ENCODE measurements at regions not wholly inside any gene's neighbourhood (a gene's known extent, or its start where the extent isn't known, plus 50 kb on each side); places are given as distances from the start of the nearest gene placed in this dataset.

DNA sequence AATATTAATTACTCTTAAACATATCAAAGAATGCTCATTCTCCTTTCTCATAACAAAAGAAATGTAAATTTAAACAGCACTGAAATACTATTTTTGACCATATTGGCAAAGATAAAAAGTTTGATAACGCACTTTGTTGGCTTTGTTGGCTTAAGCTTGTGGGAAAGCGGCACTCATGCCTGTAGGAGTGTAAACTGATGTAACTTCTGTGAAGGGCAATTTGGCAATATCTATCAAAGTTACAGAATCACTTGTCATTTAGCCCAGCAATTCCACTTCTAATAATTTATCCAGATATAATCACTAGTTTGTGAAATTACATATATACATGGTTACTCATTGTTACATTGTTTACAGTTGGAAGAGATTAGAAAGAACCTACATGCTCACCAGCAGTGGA lies 96.3 kb upstream of the FOXN2 start:
- Mint-ChIP-seq H3K27ac (ENCODE audit: unreplicated experiment) (no peak overlapping the region), H3K4me1 (ENCODE audit: low read depth) (no peaks in the 10 kb centered on the region), H3K27me3 (ENCODE audit: low read depth) (no peaks in the 10 kb centered on the region), H3K4me3 (ENCODE audit: unreplicated experiment) (no peak overlapping the region), H3K36me3 (ENCODE audit: low read depth) (no peaks in the 10 kb centered on the region), H3K9me3 (ENCODE audit: low read depth) (no peaks in the 10 kb centered on the region)
- TF ChIP-seq, protein P1, sequence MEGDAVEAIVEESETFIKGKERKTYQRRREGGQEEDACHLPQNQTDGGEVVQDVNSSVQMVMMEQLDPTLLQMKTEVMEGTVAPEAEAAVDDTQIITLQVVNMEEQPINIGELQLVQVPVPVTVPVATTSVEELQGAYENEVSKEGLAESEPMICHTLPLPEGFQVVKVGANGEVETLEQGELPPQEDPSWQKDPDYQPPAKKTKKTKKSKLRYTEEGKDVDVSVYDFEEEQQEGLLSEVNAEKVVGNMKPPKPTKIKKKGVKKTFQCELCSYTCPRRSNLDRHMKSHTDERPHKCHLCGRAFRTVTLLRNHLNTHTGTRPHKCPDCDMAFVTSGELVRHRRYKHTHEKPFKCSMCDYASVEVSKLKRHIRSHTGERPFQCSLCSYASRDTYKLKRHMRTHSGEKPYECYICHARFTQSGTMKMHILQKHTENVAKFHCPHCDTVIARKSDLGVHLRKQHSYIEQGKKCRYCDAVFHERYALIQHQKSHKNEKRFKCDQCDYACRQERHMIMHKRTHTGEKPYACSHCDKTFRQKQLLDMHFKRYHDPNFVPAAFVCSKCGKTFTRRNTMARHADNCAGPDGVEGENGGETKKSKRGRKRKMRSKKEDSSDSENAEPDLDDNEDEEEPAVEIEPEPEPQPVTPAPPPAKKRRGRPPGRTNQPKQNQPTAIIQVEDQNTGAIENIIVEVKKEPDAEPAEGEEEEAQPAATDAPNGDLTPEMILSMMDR (IDR thresholded peaks at IDR 0.05): no peak
- no peak for DNase-seq (ENCODE audit: low spot score)

DNA sequence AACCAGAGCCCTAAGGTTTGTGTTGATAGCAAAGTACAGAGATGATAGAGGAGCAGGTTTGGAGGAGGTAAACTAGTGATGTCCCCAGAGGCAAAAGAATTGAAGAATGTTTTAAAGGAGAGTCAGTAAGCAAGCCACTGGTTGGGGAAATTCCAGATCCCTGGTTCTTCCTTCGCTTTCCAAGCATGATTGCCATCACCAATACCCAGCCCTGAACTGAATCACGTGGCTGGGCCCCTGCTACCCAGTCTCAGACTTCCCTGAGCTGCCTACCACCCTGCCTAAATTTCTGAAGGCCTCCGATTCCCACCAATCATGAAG lies 95.3 kb upstream of the FOXN2 start:
- Mint-ChIP-seq H3K4me3 (ENCODE audit: unreplicated experiment) (no peak overlapping the region), H3K27me3 (ENCODE audit: low read depth) (peaks cover 5% of the 10 kb centered on the region), H3K36me3 (ENCODE audit: low read depth) (no peaks in the 10 kb centered on the region), H3K9me3 (ENCODE audit: low read depth) (no peaks in the 10 kb centered on the region), H3K27ac (ENCODE audit: unreplicated experiment) (no peak overlapping the region), H3K4me1 (ENCODE audit: low read depth) (no peaks in the 10 kb centered on the region)
- DNase-seq (ENCODE audit: low spot score): no peak
- TF ChIP-seq, protein P1 (IDR thresholded peaks at IDR 0.05): no peak

DNA sequence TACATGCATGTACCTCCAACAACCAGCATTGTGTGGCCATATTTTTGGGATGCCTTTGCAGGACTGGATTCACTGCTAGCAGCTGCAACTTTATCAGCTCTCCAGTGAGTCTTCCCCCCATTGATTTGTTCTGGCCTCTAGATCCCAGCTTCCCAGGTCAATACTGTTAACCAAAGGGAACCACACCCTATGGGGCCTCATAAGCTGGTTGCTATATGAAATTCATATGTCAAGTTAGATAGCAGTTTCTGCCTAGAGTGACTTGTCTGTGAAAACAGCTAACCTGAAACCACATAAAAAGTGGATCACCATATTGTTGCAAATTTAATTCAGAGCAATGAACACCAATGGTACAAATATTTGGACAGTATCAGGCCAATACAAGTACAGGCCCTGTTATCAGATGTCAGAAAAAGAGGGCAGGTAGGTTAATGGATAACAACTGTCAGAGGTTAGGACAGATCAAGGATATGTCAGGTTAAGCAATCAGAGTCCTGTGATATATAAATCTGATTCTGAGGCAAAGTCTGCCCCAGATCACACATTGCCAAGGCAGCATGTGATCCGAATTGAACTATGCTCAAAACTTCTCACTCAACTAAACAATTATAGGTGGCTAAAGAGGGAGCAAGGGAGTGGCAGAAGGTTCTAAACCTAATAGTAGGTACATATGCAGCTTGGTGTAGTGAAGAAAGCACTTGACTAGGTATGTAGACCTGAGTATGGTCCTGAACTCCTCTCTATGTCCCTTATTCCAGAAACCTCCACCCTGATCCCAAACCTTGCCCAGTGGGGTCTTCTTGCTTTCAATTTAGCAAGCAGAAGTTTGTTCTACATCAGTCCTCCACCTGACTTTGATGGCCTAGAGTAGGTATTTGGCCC lies 94.7 kb upstream of the FOXN2 start:
- no peak overlapping the region for H3K4me3 Mint-ChIP-seq (ENCODE audit: unreplicated experiment)
- TF ChIP-seq, protein P1 (IDR thresholded peaks at IDR 0.05): no peak

DNA sequence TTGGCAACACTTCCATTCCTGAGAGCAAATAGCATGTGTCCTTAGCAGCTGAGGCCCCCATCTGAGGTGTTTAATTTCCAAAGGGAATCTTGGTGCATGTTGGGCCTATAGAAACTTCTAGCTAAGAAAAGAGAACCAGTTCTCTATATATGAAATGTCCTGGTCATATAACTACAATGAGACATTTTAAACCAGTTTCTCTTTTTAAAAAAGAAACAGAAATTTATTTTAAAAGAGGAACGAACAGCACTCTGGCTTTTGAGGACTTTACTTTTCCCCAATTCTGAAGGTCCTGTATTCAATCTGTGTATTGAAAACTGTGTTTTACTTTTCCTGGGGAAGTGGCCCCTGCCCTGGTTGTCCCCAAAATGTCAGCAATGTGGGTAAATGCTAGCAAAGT lies 94.0 kb upstream of the FOXN2 start:
- Mint-ChIP-seq H3K36me3 (ENCODE audit: low read depth) (no peaks in the 10 kb centered on the region), H3K9me3 (ENCODE audit: low read depth) (no peaks in the 10 kb centered on the region), H3K4me3 (ENCODE audit: unreplicated experiment) (no peak overlapping the region), H3K27me3 (ENCODE audit: low read depth) (peaks cover 5% of the 10 kb centered on the region), H3K4me1 (ENCODE audit: low read depth) (no peaks in the 10 kb centered on the region), H3K27ac (ENCODE audit: unreplicated experiment) (no peak overlapping the region)
- DNase-seq (ENCODE audit: low spot score): no peak
- TF ChIP-seq, protein P1 (IDR thresholded peaks at IDR 0.05): no peak

More for the DNA sequence above, 94.7 kb upstream of the FOXN2 start:
- H3K36me3 Mint-ChIP-seq (ENCODE audit: low read depth): no peaks in the 10 kb centered on the region
- H3K9me3 Mint-ChIP-seq (ENCODE audit: low read depth): no peaks in the 10 kb centered on the region
- no peak overlapping the region for H3K27ac Mint-ChIP-seq (ENCODE audit: unreplicated experiment)
- H3K4me1 Mint-ChIP-seq (ENCODE audit: low read depth): no peaks in the 10 kb centered on the region
- H3K27me3 Mint-ChIP-seq (ENCODE audit: low read depth): peaks cover 5% of the 10 kb centered on the region
- DNase-seq (ENCODE audit: low spot score): no peak

DNA sequence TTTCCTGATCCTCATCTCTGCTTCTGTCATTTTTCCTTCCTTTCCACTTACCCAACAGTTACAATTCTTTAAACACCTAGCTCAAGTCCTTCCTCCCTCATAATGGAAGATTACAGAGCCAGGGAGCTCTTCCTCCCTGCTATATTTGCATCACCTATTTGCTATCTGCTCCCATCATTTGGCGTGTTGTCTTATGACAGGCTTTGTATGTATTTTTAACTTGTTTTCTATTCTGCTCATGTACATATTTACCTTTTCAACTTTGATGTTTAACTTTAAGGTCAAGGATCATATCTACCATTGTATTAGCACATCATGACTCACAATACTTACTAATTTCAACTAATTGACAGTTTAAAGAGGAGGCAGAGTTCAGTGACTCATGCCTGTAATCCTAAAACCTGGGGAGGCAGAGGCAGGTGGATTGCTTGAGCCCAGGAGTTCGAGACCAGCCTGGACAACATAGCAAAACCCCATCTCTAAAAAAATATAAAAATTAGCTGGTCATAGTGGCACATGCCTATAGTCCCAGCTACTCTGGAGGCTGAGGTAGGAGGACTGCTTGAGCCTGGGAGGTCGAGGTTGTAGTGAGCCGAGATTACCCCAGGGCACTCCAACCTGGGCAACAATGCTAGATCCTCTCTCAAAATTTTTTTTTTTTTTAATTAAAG lies 92.5 kb upstream of the FOXN2 start:
- no peaks in the 10 kb centered on the region for H3K36me3 Mint-ChIP-seq (ENCODE audit: low read depth)
- no peaks in the 10 kb centered on the region for H3K9me3 Mint-ChIP-seq (ENCODE audit: low read depth)
- H3K27me3 Mint-ChIP-seq (ENCODE audit: low read depth): peaks cover 5% of the 10 kb centered on the region
- TF ChIP-seq, protein P1 (IDR thresholded peaks at IDR 0.05): no peak
- no peaks in the 10 kb centered on the region for H3K4me1 Mint-ChIP-seq (ENCODE audit: low read depth)
- H3K4me3 Mint-ChIP-seq (ENCODE audit: unreplicated experiment): no peak overlapping the region
- no peak overlapping the region for H3K27ac Mint-ChIP-seq (ENCODE audit: unreplicated experiment)
- DNase-seq (ENCODE audit: low spot score): no peak
